HepG2 (cell line): ENCODE measurements at regions not wholly inside any gene's neighbourhood (a gene's known extent, or its start where the extent isn't known, plus 50 kb on each side); places are given as distances from the start of the nearest gene placed in this dataset.

Experiments used
- ATAC-seq: fragments of 200-7000 bp; cut with Tn5 transposase; 3 replicates; pipeline ENCODE4 v1.9.1; 2020; ENCODE audit warnings: mild to moderate bottlenecking, moderate library complexity
- BruUV-seq: library from RNA; stranded (reverse); fragments of 400-500 nt; replicated peaks from 2 replicates; lab custom pipeline; 2021; lab: Mats Ljungman, UMichigan
- CTCF ChIA-PET: fragments of 300-600 bp; formaldehyde crosslinking; extraction: SDS; loops from one replicate; lab custom pipeline; 2021; ENCODE audit warnings: low total read pairs, inconsistent platforms, low intra/inter-chr PET ratio; lab: Yijun Ruan, JAX
- POLR2A ChIA-PET: fragments of 350-600 bp; sonication (Branson Sonifier 250); formaldehyde crosslinking; loops from one replicate; lab custom pipeline; 2020; ENCODE audit warnings: antibody characterized with exemption, inconsistent platforms; lab: Yijun Ruan, JAX
- DNase-seq: peaks from one replicate; pipeline ENCODE4 v3.0.0-alpha.2; 2015; ENCODE audit warnings: low spot score
- FAIRE-seq: peaks from 3 replicates; lab custom pipeline; 2011; peaks lifted over from hg19 to GRCh38; lab: Jason Lieb, UNC
- H2AFZ ChIP-seq: one replicate; pipeline ENCODE4 v1.6.1; 2011; ENCODE audit warnings: low read length, inconsistent platforms
- H3K27ac ChIP-seq: fragments of 300-600 bp; 3 replicates; pipeline ENCODE4 v1.8.0; 2011; ENCODE audit warnings: mixed run types, mild to moderate bottlenecking, mixed read lengths, low read length, inconsistent platforms; ENCODE audit not compliant: insufficient read depth; ENCODE audit errors: extremely low read length
- H3K27me3 ChIP-seq, 2 experiments: fragments of 200-600 bp in 1 of 2; 2 replicates in 1 of 2; 3 replicates in 1 of 2; pipeline versions ENCODE4 v1.6.0 to v1.8.0; 2011; ENCODE audit warnings: low read length in 2 of 2, mild to moderate bottlenecking in 2 of 2, moderate library complexity in 2 of 2, inconsistent platforms in 1 of 2; ENCODE audit not compliant: insufficient read depth in 2 of 2, control insufficient read depth in 1 of 2
- H3K36me3 ChIP-seq, 2 experiments: fragments of 200-600 bp in 1 of 2; replicated peaks in 1 of 2; 2 replicates in 1 of 2; 3 replicates in 1 of 2; pipeline versions ENCODE4 v1.5.1 to v1.8.0; 2011; ENCODE audit warnings: low read length in 2 of 2, inconsistent platforms in 1 of 2; ENCODE audit not compliant: insufficient read depth in 2 of 2, control insufficient read depth in 1 of 2
- H3K4me1 ChIP-seq: 2 replicates; pipeline ENCODE4 v1.5.1; 2012; ENCODE audit warnings: low read length, inconsistent platforms; ENCODE audit not compliant: insufficient read depth
- H3K4me2 ChIP-seq: 2 replicates; pipeline ENCODE4 v1.6.0; 2011; ENCODE audit warnings: low read depth, low read length, inconsistent platforms
- H3K4me3 ChIP-seq, 3 experiments: fragments of 200-600 bp in 1 of 3; sonication (generic), shearing (Covaris generic) in 1 of 3; replicated peaks in 1 of 3; 2 replicates each; pipeline ENCODE4 v1.5.1; 2011 to 2016; ENCODE audit warnings: low read length in 3 of 3, inconsistent platforms in 2 of 3, low read depth in 2 of 3, mild to moderate bottlenecking in 2 of 3, control low read depth in 1 of 3, mixed read lengths in 1 of 3; ENCODE audit not compliant: insufficient read depth in 1 of 3
- H3K79me2 ChIP-seq: one replicate; pipeline ENCODE4 v1.6.1; 2011; ENCODE audit warnings: low read length, inconsistent platforms; ENCODE audit not compliant: insufficient read depth
- H3K9ac ChIP-seq: 2 replicates; pipeline ENCODE4 v1.6.0; 2011; ENCODE audit warnings: mild to moderate bottlenecking, low read depth, low read length, inconsistent platforms; ENCODE audit not compliant: insufficient read depth
- H3K9me3 ChIP-seq: 2 replicates; pipeline ENCODE4 v1.5.1; 2012; ENCODE audit warnings: mild to moderate bottlenecking, low read length
- H4K20me1 ChIP-seq: 2 replicates; pipeline ENCODE4 v1.6.0; 2011; ENCODE audit warnings: inconsistent platforms, mild to moderate bottlenecking, low read length, moderate library complexity; ENCODE audit not compliant: insufficient read depth
- ATAD3A ChIP-seq: sonication (generic); formaldehyde crosslinking; IDR thresholded peaks from 2 replicates; pipeline ENCODE4 v1.4.0; 2020; ENCODE audit warnings: missing genetic modification reagents
- CC2D1A ChIP-seq: sonication (generic); formaldehyde crosslinking; IDR thresholded peaks from 2 replicates; pipeline ENCODE4 v1.8.1; 2023; ENCODE audit warnings: mild to moderate bottlenecking, missing genetic modification reagents
- CREB1 ChIP-seq, 2 experiments: fragments of 450-650 bp in 1 of 2; IDR thresholded peaks; 2 replicates each; pipeline ENCODE4 v1.6.1; 2016 to 2017; ENCODE audit warnings: control low read depth in 1 of 2, mild to moderate bottlenecking in 1 of 2, missing compliant biosample characterization in 1 of 2, missing genetic modification characterization in 1 of 2
- DPF2 ChIP-seq: sonication (generic); formaldehyde crosslinking; IDR thresholded peaks from 2 replicates; pipeline ENCODE4 v1.4.0; 2020; ENCODE audit warnings: mild to moderate bottlenecking, low read depth, missing genetic modification reagents, borderline replicate concordance
- GPN1 ChIP-seq: sonication (generic); formaldehyde crosslinking; IDR thresholded peaks from 2 replicates; pipeline ENCODE4 v1.5.1; 2020; ENCODE audit warnings: missing genetic modification reagents, borderline replicate concordance
- GTF2F1 ChIP-seq: fragments of 150-350 bp; IDR thresholded peaks from 2 replicates; pipeline ENCODE4 v1.6.1; 2014; ENCODE audit warnings: low read length
- IKZF1 ChIP-seq: fragments of 450-650 bp; IDR thresholded peaks from 2 replicates; pipeline ENCODE4 v1.7.1; 2016
- NFIB ChIP-seq: sonication (generic); formaldehyde crosslinking; IDR thresholded peaks from 2 replicates; pipeline ENCODE4 v1.9.0; 2021; ENCODE audit warnings: missing genetic modification reagents, mild to moderate bottlenecking, borderline replicate concordance
- ONECUT2 ChIP-seq: sonication (generic); formaldehyde crosslinking; IDR thresholded peaks from 2 replicates; pipeline ENCODE4 v1.4.0; 2020; ENCODE audit warnings: missing genetic modification reagents
- SP4 ChIP-seq: sonication (generic); formaldehyde crosslinking; IDR thresholded peaks from 2 replicates; pipeline ENCODE4 v1.8.1; 2023; ENCODE audit warnings: mild to moderate bottlenecking, missing genetic modification reagents
- SP5 ChIP-seq: IDR thresholded peaks from 2 replicates; pipeline ENCODE4 v1.6.1; 2016; ENCODE audit warnings: low read depth, borderline replicate concordance
- TCF7 ChIP-seq: sonication (generic); IDR thresholded peaks from 2 replicates; pipeline ENCODE4 v1.6.1; 2016; ENCODE audit warnings: antibody characterized with exemption, low read depth
- ZNF121 ChIP-seq: sonication (generic); formaldehyde crosslinking; IDR thresholded peaks from 2 replicates; pipeline ENCODE4 v1.5.0; 2020; ENCODE audit warnings: mild to moderate bottlenecking, missing genetic modification reagents
- WGBS: methylation state at CpG from one replicate; pipeline ENCODE4 v1.1.6; 2017; ENCODE audit warnings: low lambda C conversion rate; 5-methylcytosine and 5-hydroxymethylcytosine counted together
- in situ Hi-C: cut with HindIII; loops from 2 replicates; pipeline ENCODE4 v1.10.0; 2017; ENCODE audit warnings: low pct_unique_long_range_greater_than_20kb; ENCODE audit not compliant: extremely low pct_ligation_motif_present
- intact Hi-C: fragments of 100-400 bp; cut with micrococcal nuclease; formaldehyde crosslinking; loops from one replicate; pipeline ENCODE4 v1.10.0; 2022; ENCODE audit not compliant: unreplicated experiment
- TF ChIP-seq, protein P1 (sequence below): sonication (generic); formaldehyde crosslinking; IDR thresholded peaks from 2 replicates; pipeline ENCODE4 v1.4.0; 2020; ENCODE audit warnings: mild to moderate bottlenecking, missing genetic modification reagents
- TF ChIP-seq, protein P2 (sequence below): sonication (generic); formaldehyde crosslinking; IDR thresholded peaks from 2 replicates; pipeline ENCODE4 v1.9.0; 2021; ENCODE audit warnings: missing genetic modification reagents, borderline replicate concordance
- TF ChIP-seq, protein P3 (sequence below): sonication (generic); formaldehyde crosslinking; IDR thresholded peaks from 2 replicates; pipeline ENCODE4 v1.5.1; 2020; ENCODE audit warnings: missing genetic modification reagents, mild to moderate bottlenecking, borderline replicate concordance
- TF ChIP-seq, protein P4 (sequence below): sonication (generic); formaldehyde crosslinking; IDR thresholded peaks from 2 replicates; pipeline ENCODE4 v1.8.0; 2022; ENCODE audit warnings: mild to moderate bottlenecking, missing genetic modification reagents

DNA sequence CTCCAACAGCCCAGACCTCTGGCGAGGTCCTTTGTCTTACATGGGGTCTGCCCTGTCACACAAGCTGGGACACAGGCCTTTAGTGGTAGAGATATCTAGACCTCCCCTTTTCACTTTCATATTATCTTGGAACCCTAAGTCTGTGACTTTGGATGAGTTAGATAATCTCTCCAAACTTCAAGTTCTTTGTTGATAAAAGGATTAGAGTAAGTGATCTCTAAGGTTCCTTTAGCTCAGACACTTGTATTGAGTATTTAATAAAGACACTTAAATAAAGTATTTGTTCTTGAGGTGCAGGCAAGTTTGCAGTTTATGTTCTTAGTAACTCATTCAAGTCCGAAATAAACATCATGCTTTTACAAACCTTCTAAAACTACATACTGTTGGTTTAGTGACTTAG is 459.6 kb downstream of the SHQ1 start:
- no peak for ATAC-seq
- CTCF ChIA-PET = no interaction called here
- 98% methylated on average over 2 of the region's 2 CpGs for WGBS

More for the DNA sequence above, 459.6 kb downstream of the SHQ1 start:
- Histone ChIP-seq H3K27me3 (no peaks in the 10 kb centered on the region), H3K4me3 (no peak overlapping the region), H3K36me3 (peaks cover 0 to under 1% of the 10 kb centered on the region in 2 experiments; a peak in 1 of 5 replicates), H3K4me2 (no peak overlapping the region), H4K20me1 (peaks cover 97% of the 10 kb centered on the region), H2AFZ (no peak overlapping the region), H3K9me3 (no peaks in the 10 kb centered on the region), H3K4me1 (peaks cover 25% of the 10 kb centered on the region), H3K27ac (no peak overlapping the region), H3K79me2 (peaks cover 100% of the 10 kb centered on the region), H3K9ac (no peak overlapping the region)
- no TSS peak for BruUV-seq
- no peak for DNase-seq
- TF ChIP-seq SP5 = no peak
- TF ChIP-seq ATAD3A (CRISPR knock-in tag) = no peak
- TF ChIP-seq, protein P1, sequence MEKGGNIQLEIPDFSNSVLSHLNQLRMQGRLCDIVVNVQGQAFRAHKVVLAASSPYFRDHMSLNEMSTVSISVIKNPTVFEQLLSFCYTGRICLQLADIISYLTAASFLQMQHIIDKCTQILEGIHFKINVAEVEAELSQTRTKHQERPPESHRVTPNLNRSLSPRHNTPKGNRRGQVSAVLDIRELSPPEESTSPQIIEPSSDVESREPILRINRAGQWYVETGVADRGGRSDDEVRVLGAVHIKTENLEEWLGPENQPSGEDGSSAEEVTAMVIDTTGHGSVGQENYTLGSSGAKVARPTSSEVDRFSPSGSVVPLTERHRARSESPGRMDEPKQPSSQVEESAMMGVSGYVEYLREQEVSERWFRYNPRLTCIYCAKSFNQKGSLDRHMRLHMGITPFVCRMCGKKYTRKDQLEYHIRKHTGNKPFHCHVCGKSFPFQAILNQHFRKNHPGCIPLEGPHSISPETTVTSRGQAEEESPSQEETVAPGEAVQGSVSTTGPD (CRISPR knock-in tag) = no peak
- TF ChIP-seq CREB1 (IDR thresholded peaks at IDR 0.05) = no peak
- no peak for TF ChIP-seq CREB1 (CRISPR knock-in tag; IDR thresholded peaks at IDR 0.05)
- TF ChIP-seq, protein P2, sequence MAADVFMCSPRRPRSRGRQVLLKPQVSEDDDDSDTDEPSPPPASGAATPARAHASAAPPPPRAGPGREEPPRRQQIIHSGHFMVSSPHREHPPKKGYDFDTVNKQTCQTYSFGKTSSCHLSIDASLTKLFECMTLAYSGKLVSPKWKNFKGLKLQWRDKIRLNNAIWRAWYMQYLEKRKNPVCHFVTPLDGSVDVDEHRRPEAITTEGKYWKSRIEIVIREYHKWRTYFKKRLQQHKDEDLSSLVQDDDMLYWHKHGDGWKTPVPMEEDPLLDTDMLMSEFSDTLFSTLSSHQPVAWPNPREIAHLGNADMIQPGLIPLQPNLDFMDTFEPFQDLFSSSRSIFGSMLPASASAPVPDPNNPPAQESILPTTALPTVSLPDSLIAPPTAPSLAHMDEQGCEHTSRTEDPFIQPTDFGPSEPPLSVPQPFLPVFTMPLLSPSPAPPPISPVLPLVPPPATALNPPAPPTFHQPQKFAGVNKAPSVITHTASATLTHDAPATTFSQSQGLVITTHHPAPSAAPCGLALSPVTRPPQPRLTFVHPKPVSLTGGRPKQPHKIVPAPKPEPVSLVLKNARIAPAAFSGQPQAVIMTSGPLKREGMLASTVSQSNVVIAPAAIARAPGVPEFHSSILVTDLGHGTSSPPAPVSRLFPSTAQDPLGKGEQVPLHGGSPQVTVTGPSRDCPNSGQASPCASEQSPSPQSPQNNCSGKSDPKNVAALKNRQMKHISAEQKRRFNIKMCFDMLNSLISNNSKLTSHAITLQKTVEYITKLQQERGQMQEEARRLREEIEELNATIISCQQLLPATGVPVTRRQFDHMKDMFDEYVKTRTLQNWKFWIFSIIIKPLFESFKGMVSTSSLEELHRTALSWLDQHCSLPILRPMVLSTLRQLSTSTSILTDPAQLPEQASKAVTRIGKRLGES (CRISPR knock-in tag) = no peak
- no peak for TF ChIP-seq CC2D1A (CRISPR knock-in tag)
- no peak for TF ChIP-seq GTF2F1
- TF ChIP-seq, protein P3, sequence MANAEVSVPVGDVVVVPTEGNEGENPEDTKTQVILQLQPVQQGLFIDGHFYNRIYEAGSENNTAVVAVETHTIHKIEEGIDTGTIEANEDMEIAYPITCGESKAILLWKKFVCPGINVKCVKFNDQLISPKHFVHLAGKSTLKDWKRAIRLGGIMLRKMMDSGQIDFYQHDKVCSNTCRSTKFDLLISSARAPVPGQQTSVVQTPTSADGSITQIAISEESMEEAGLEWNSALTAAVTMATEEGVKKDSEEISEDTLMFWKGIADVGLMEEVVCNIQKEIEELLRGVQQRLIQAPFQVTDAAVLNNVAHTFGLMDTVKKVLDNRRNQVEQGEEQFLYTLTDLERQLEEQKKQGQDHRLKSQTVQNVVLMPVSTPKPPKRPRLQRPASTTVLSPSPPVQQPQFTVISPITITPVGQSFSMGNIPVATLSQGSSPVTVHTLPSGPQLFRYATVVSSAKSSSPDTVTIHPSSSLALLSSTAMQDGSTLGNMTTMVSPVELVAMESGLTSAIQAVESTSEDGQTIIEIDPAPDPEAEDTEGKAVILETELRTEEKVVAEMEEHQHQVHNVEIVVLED (CRISPR knock-in tag) = no peak
- TF ChIP-seq DPF2 (CRISPR knock-in tag) = no peak
- no peak for TF ChIP-seq GPN1 (CRISPR knock-in tag)
- TF ChIP-seq, protein P4, sequence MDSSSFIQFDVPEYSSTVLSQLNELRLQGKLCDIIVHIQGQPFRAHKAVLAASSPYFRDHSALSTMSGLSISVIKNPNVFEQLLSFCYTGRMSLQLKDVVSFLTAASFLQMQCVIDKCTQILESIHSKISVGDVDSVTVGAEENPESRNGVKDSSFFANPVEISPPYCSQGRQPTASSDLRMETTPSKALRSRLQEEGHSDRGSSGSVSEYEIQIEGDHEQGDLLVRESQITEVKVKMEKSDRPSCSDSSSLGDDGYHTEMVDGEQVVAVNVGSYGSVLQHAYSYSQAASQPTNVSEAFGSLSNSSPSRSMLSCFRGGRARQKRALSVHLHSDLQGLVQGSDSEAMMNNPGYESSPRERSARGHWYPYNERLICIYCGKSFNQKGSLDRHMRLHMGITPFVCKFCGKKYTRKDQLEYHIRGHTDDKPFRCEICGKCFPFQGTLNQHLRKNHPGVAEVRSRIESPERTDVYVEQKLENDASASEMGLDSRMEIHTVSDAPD (CRISPR knock-in tag) = no peak
- TF ChIP-seq TCF7 = no peak
- no peak for TF ChIP-seq NFIB (CRISPR knock-in tag)
- no peak for TF ChIP-seq ONECUT2 (CRISPR knock-in tag)
- TF ChIP-seq ZNF121 (CRISPR knock-in tag) = no peak
- no peak for TF ChIP-seq SP4 (CRISPR knock-in tag)
- TF ChIP-seq IKZF1 = no peak
- POLR2A ChIA-PET = no interaction called here
- no peak for FAIRE-seq
- in situ Hi-C loops (no loop called here), intact Hi-C loops (loop anchor here (2.0 kb wide), 1 partner anchor 78 kb away; no protein-coding TSS in a partner anchor)
